Mammary epithelial cell (primary cell): ENCODE measurements at regions not wholly inside any gene's neighbourhood (a gene's known extent, or its start where the extent isn't known, plus 50 kb on each side); places are given as distances from the start of the nearest gene placed in this dataset.

Experiments used
- EZH2 ChIP-seq: IDR thresholded peaks from 2 replicates; pipeline ENCODE4 v1.6.1; 2012; ENCODE audit warnings: low read length, inconsistent platforms, borderline replicate concordance
- TF ChIP-seq, protein P1 (sequence below), 2 donors: IDR thresholded peaks in 1 of 2; conservative IDR thresholded peaks in 1 of 2; 2 replicates each; pipeline ENCODE4 v1.5.1; 2011 to 2012; ENCODE audit warnings: inconsistent platforms in 2 of 2, low read length in 2 of 2, mild to moderate bottlenecking in 2 of 2, control low read depth in 1 of 2, low read depth in 1 of 2; ENCODE audit not compliant: insufficient read depth in 1 of 2; ENCODE audit errors: extremely low read depth in 1 of 2

DNA sequence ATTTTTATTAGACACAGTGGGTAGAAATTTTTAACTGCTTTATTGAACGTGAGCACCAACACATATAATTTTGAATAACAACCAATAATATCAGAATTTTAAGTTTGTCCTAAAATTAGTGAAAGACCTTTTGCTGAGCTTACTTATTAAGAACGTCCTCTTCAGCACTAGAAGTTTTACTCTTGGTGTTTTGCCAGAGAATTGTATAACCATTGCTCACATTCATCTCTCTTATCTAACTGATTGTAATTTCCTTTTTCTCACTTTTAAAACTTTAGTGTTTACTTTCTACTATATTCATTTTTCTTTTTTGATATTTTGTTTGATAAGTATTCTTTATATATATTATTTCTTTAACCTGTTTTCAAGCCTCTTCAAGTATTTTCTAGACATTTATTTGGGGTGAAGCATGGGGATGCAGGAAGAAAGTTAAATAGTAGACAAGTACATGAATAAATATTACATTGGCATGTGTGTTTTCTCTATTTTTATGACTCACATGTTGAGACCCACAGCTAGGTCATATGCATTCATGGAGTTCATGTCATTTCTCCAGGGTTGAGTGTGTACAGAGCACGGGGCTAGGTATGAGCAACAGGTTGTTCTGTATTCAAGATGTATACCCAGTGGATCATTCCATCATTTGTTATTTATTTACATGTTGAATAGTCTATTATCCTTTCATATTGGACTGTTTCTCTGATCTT lies 90.6 kb downstream of the ATP6V1G3 start:
- TF ChIP-seq, protein P1, sequence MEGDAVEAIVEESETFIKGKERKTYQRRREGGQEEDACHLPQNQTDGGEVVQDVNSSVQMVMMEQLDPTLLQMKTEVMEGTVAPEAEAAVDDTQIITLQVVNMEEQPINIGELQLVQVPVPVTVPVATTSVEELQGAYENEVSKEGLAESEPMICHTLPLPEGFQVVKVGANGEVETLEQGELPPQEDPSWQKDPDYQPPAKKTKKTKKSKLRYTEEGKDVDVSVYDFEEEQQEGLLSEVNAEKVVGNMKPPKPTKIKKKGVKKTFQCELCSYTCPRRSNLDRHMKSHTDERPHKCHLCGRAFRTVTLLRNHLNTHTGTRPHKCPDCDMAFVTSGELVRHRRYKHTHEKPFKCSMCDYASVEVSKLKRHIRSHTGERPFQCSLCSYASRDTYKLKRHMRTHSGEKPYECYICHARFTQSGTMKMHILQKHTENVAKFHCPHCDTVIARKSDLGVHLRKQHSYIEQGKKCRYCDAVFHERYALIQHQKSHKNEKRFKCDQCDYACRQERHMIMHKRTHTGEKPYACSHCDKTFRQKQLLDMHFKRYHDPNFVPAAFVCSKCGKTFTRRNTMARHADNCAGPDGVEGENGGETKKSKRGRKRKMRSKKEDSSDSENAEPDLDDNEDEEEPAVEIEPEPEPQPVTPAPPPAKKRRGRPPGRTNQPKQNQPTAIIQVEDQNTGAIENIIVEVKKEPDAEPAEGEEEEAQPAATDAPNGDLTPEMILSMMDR (conservative IDR thresholded peaks at IDR 0.05 in 1 of 2, IDR thresholded peaks at IDR 0.05 in 1 of 2; ENCODE audit: extremely low read depth in 1 of 2, insufficient read depth in 1 of 2, low read depth in 1 of 2, low read length in 2 of 2): no peak
- no peak for TF ChIP-seq EZH2
